Body of pancreas (tissue), 4 donors: ENCODE measurements at regions not wholly inside any gene's neighbourhood (a gene's known extent, or its start where the extent isn't known, plus 50 kb on each side); places are given as distances from the start of the nearest gene placed in this dataset.

Experiments
- ATAC-seq: fragments of 150-250 bp; one replicate; pipeline ENCODE4 v1.9.1; 2016
- DNase-seq, 4 donors: peaks; one replicate each; pipeline ENCODE4 v3.0.0-alpha.2; 2019
- H3K27ac ChIP-seq, 4 donors: fragments of 200-600 bp; sonication (generic); 1 replicate in 3 of 4; 2 replicates in 1 of 4; pipeline versions ENCODE4 v1.5.1 to v1.6.1; 2016 to 2019; ENCODE audit warnings: mild to moderate bottlenecking in 1 of 4, mixed read lengths in 1 of 4, moderate library complexity in 1 of 4
- H3K27me3 ChIP-seq, 2 donors: fragments of 200-600 bp; sonication (generic); one replicate each; pipeline ENCODE4 v1.6.0; 2016; ENCODE audit warnings: mild to moderate bottlenecking in 1 of 2
- H3K36me3 ChIP-seq, 2 donors: fragments of 200-600 bp; sonication (generic); replicated peaks in 1 of 2; 2 replicates each; pipeline ENCODE4 v1.5.1; 2016; ENCODE audit warnings: low read depth in 2 of 2; ENCODE audit not compliant: insufficient read depth in 1 of 2
- H3K4me1 ChIP-seq: fragments of 200-600 bp; sonication (generic); one replicate; pipeline ENCODE4 v1.6.0; 2016
- H3K4me3 ChIP-seq, 2 donors: fragments of 200-600 bp; sonication (generic); 1 replicate in 1 of 2; 2 replicates in 1 of 2; pipeline ENCODE4 v1.5.1; 2016 to 2019
- H3K9me3 ChIP-seq, 3 donors: fragments of 200-600 bp; sonication (generic); 1 replicate in 2 of 3; 2 replicates in 1 of 3; pipeline ENCODE4 v1.5.1; 2016
- CTCF ChIP-seq, 7 experiments: fragments of 450-650 bp in 4 of 7; fragments of 200-600 bp in 3 of 7; sonication (generic) in 3 of 7; IDR thresholded peaks; one replicate each; pipeline ENCODE4 v1.5.1; 2016 to 2019; ENCODE audit warnings: antibody characterized with exemption in 7 of 7
- POLR2A ChIP-seq, 3 donors: fragments of 450-650 bp; IDR thresholded peaks; one replicate each; pipeline ENCODE4 v1.6.1; 2016; ENCODE audit warnings: antibody characterized with exemption in 3 of 3, mild to moderate bottlenecking in 2 of 3
- WGBS, 2 donors: methylation state at CpG; one replicate each; pipeline ENCODE4 v1.1.5; 2017; 5-methylcytosine and 5-hydroxymethylcytosine counted together
- intact Hi-C: fragments of 100-400 bp; cut with DNase I; formaldehyde crosslinking; loops from one replicate; pipeline ENCODE4 v1.15.1; 2023

DNA sequence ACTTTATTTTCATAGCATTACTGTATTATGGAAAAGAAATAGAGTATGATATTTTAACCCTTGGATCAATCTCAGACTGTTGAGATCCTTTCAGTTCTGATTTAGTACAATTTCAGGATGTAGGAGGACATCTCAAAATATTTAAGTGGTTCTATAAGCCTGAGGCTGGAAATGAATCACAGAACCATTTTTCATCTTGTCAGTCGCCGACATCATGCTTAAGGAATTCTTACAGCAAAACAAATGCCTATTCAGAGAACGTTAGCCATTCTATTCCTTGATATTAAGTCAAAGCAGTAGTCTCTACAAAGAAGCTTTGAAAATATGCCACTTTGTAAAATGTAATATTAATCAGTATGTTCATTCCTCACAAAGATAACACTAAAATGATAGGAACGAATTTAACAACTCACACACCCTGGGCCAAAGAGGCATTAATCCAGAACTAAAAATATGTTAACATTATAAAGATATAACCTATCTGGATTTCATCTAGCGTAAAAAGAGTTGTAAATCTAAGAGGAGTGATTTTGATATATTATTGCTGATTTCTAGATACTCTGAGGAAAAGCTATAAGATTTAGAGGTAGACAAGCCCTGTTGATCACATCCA, 152.0 kb downstream of the GASK1B start:
- peak; percentile 56 for ATAC-seq
- Histone ChIP-seq H3K27me3 (no peaks in the 10 kb centered on the region), H3K4me3 (no peak overlapping the region), H3K36me3 (no peaks in the 10 kb centered on the region), H3K27ac (peak overlapping the region in 2 of 4 donors; percentile 50 to 60), H3K9me3 (no peaks in the 10 kb centered on the region), H3K4me1 (peaks cover 15% of the 10 kb centered on the region)
- DNase-seq, result no peak
- 47 to 54% methylated on average over 5 of the region's 5 CpGs for WGBS, 2 donors
- intact Hi-C loops, result no loop called here
- TF ChIP-seq POLR2A (IDR thresholded peaks at IDR 0.05), result no peak

DNA sequence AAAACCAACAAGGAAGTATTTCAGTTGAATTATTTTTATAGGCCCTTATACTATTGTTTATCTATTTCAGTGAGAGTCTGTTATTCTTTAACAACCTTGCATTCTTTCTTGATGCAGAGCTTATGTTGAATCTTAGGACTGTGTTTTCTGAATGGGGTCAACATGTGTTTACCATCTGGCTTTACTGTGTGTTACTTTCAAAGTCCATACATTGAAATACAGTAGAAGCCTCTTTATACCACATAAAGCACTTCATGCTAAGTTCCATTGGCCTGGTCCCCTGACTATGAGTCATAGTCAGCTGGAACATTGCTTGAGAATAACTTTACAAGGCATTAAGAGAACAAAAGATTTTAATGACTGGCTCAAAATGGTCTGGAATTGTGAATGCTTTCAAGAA, 152.6 kb downstream of the GASK1B start:
- peak overlapping the region in 2 of 4 donors; percentile 50 to 60 for H3K27ac ChIP-seq

DNA sequence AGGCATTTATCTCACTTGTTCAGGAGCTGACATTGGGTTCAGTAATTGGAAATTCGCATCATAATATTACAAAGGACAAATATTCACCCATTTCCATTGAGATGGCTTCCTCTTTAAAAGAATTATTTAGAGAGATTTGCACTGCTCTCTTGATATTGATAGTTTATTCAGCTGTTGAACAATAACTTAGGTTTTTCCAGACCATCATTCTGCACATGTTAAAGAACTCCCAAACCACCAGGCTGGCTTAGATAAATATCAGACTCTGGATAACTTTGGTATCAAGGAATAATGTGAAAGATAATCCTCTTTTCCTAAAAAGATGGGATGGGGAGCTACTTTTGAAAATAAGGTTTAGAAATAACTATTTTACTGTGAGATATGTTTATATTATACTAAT, 154.0 kb downstream of the GASK1B start:
- Histone ChIP-seq H3K4me3 (no peak overlapping the region), H3K27me3 (no peaks in the 10 kb centered on the region), H3K9me3 (no peaks in the 10 kb centered on the region), H3K36me3 (no peaks in the 10 kb centered on the region), H3K4me1 (peaks cover 15% of the 10 kb centered on the region), H3K27ac (no peak overlapping the region)
- intact Hi-C loops, result no loop called here
- no peak for TF ChIP-seq CTCF (IDR thresholded peaks at IDR 0.05)
- DNase-seq (no peak), ATAC-seq (no peak)
- WGBS, 2 donors, result 88 to 90% methylated on average over 1 of the region's 1 CpG

More for the DNA sequence above, 152.6 kb downstream of the GASK1B start:
- peak; percentile 57 for ATAC-seq
- Histone ChIP-seq H3K4me1 (peaks cover 15% of the 10 kb centered on the region), H3K4me3 (no peak overlapping the region), H3K27me3 (no peaks in the 10 kb centered on the region), H3K36me3 (no peaks in the 10 kb centered on the region), H3K9me3 (no peaks in the 10 kb centered on the region)
- peak in 3 of 4 donors; percentile 38 to 48 (median 41) for DNase-seq
- TF ChIP-seq CTCF (IDR thresholded peaks at IDR 0.05) (no peak), POLR2A (IDR thresholded peaks at IDR 0.05) (no peak)
- intact Hi-C loops, result no loop called here

DNA sequence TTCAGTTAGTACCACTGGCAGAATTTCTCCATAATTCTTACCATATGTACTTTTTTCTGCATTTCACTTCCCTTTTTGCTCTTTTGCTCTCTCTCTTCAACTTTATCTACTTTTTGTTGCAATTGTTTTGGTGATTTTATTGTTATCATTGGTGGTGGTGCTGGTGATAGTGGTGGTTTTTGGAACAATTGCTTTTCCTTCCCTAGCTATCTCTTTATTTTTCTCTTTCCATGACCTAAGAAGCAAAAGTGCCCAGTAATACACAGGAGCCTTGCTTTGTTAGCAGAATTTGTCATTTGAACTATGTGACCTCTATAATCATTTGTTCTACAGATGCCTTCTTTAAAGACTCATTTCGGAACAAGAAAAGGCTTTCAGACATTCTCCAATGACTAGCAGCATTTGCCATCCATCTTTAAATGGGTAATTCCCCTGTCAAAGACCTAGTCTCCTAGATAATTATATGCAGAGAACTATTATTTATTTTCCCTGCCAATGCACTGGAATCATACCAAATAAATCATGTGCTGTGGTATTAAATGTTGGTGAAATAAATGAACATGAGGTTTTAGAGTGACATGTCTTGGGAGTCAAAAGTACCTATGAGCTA, 154.5 kb downstream of the GASK1B start:
- 79 to 80% methylated on average over 1 of the region's 1 CpG for WGBS, 2 donors
- TF ChIP-seq CTCF (IDR thresholded peaks at IDR 0.05) (no peak), POLR2A (IDR thresholded peaks at IDR 0.05) (no peak)
- intact Hi-C loops, result no loop called here

DNA sequence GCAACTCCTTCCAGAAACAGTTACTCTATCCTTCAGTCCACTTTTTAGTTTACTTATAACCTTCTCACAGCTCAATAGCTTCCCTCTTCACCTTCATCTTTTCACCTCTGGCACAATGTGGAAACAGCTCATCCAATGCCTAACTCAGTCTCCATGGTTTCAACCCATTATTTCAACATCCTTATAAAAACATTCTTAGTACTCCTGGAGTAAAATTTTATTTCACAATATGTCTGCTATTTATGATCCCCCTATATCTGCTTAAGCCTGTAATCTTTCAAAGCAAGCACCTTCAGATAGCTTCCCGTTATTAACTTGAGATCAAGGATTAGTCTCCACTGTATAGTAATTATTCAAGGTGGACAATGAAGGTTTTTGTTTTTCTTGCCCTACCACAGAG, 156.3 kb downstream of the GASK1B start:
- Histone ChIP-seq H3K36me3 (no peaks in the 10 kb centered on the region), H3K27ac (no peak overlapping the region), H3K4me3 (no peak overlapping the region), H3K9me3 (no peaks in the 10 kb centered on the region), H3K4me1 (peaks cover 15% of the 10 kb centered on the region), H3K27me3 (no peaks in the 10 kb centered on the region)
- no peak for ATAC-seq
- TF ChIP-seq POLR2A (IDR thresholded peaks at IDR 0.05) (no peak), CTCF (IDR thresholded peaks at IDR 0.05) (no peak)
- no peak for DNase-seq
- intact Hi-C loops, result no loop called here
- WGBS, 2 donors, result 46 to 58% methylated on average over 1 of the region's 1 CpG

More for the DNA sequence above, 154.5 kb downstream of the GASK1B start:
- no peaks in the 10 kb centered on the region for H3K27me3 ChIP-seq
- peaks cover 15% of the 10 kb centered on the region for H3K4me1 ChIP-seq
- H3K36me3 ChIP-seq, result no peaks in the 10 kb centered on the region
- no peak overlapping the region for H3K4me3 ChIP-seq
- no peaks in the 10 kb centered on the region for H3K9me3 ChIP-seq
- ATAC-seq, result no peak
- no peak overlapping the region for H3K27ac ChIP-seq
- DNase-seq, result no peak
